ENCODE measurements at regions not wholly inside any gene's neighbourhood (a gene's known extent, or its start where the extent isn't known, plus 50 kb on each side); places are given as distances from the start of the nearest gene placed in this dataset.
A peak's percentile ranks its signal among the peaks of the same experiment; 100 is the strongest.
"Not testable (repeated sequence)": the region's sequence is repeated elsewhere in the genome, so short reads cannot be mapped to it uniquely, and the experiment has no call there.

DNA sequence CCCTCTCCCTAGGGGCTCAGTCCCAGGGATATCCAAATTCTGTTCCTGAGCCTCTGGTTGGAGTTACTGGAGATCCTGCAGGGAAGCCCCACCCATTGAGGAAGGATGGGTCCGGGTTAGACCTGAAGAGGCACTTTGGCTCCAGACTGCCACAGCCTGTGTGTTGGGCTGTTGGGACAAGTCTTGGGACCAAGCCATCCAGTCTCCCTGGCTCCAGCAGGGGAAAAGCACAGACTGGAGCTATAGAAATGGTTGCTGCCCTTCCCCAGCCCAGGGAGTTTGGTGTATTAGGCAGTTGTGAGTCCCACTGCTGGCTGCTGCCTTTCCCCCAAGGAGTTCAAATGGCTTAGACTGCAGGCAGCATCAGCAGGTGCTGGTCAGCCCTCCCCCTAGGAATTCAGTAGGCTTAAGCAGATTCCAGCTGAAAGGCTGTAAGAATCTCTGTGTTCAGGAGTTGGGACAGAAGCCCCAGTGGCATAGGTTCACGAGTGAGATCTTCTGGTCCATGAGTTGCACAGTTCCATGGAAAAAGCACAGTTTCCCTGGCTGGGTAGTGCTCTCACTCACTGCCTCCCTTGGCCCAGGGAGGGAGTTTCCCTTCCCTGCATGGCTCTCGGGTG is 344.0 kb upstream of the EPHA5 start:
- DNase-seq (ENCODE audit: low read depth in 4 of 4, low spot score in 3 of 4), result no peak

DNA sequence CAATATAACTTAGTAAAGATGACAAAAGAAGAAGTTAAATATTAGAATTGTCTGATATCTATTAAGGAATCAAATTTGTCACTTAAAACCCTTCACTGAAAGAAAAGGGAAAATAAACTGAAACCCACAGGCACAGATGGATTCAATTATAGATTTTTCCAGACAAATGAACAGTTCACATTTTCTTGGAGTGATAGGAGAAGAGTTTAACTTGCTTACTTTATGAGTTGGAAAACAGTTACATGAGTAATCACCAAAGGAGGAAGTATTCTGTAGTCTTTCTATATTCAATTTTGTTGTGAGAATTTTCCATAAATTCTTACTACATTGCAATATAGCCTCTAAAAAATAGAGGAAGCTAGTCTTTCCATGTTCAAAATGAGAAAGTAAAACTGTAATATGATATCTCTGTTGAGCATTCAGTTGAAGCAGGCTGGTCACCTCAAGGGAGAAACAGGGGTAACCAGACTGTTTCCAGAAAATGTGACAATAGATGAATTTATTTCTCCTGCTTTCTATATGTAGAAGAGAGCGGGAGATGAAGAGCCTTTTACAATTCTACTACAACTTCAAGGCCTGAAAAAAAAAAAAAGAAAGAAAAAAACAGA is 330.3 kb upstream of the EPHA5 start:
- no peak for DNase-seq (ENCODE audit: low read depth in 4 of 4, low spot score in 3 of 4)

DNA sequence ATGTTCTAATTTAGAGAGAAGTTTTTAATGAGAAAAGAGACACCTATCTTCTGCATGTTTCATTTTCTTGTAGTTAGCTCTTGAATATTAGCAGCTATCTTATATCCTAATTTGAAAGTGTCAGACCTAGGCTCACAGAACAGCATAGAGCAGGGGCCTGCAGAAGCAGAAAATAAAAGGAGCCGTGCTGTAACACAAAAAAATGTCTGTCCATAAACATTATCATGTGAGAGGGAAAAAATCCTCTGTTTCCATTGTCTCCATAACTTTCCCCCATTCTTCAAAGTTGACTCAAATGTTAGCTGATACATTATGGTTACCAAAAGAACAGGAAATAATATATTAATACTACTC is 329.2 kb upstream of the EPHA5 start:
- DNase-seq (ENCODE audit: low read depth in 4 of 4, low spot score in 3 of 4), result no peak

DNA sequence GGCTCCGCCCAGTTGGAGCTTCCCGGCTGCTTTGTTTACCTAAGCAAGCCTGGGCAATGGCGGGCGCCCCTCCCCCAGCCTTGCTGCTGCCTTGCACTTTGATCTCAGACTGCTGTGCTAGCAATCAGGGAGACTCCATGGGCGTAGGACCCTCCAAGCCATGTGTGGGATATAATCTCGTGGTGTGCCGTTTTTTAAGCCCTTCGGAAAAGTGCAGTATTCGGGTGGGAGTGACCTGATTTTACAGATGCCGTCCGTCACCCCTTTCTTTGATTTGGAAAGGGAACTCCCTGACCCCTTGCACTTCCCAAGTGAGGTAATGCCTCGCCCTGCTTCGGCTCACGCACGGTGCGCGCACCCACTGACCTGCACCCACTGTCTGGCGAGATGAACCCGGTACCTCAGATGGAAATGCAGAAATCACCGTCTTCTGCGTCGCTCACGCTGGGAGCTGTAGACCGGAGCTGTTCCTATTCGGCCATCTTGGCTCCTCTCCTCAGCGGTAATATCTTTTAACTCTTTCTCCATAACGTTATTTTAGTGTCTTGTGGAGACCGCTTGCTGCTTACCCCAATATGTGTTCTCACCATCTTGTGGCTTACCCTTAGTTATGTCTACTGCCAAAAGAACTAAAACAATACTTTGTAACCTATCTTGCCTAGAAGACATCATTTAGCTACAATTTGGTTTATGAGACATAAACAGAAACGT is 328.7 kb upstream of the EPHA5 start:
- DNase-seq (ENCODE audit: low read depth in 4 of 4, low spot score in 3 of 4), result not testable (repeated sequence)

DNA sequence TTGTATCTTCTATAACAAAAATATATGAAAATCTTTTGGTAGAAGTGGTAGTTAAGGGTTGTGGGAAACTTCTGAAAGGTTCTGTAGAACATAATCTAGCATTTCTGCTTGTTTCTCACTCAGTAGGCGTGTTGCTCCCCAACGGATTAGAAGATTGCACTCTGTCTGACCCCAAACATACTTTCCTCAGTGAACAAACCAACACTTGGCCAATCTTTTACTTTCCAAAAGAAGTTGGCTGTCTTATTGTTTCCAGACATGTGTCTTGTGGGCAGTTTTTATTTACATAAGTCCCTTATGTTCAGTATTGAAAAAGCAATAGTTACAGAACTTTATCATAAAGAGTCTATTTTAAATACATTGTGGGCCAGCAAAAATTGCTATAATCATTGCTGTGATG is 312.8 kb upstream of the EPHA5 start:
- DNase-seq (ENCODE audit: low read depth in 4 of 4, low spot score in 3 of 4), result no peak

DNA sequence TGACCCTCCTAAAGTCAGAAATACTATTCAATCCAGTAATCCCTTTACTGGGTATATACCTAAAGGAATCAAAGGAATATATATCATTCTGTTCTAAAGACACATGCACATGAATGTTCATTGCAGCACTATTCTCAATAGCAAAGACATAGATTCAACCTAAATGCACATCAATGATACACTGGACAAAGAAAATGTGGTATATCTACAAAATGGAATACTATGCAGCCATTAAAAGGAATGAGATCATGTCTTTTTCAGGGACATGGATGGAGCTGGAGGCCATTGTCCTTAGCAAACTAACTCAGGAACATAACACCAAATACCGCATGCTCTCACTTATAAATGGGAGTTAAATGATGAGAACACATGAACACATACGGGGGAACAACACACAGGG is 306.0 kb upstream of the EPHA5 start:
- no peak for DNase-seq (ENCODE audit: low read depth in 4 of 4, low spot score in 3 of 4)

DNA sequence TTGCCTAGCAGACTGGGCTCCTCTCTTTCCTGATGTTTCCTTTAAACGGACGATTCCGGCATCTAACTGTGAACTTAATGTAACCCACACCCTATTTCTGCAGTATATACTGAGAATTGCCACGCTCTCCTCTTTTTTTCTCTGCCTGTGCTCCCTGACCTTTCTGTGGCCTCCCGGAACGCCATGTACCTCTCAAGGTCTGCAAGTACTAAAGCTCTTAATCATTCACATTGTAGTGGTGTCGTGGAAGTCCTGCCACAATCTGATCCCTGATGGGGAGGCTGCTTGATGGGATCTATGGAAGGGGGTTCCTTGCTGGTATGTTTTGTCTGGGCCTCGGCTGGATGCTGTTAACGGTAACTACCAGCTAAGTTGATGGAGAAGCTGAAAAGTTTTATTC is 302.9 kb upstream of the EPHA5 start:
- no peak for DNase-seq (ENCODE audit: low read depth in 4 of 4, low spot score in 3 of 4)

DNA sequence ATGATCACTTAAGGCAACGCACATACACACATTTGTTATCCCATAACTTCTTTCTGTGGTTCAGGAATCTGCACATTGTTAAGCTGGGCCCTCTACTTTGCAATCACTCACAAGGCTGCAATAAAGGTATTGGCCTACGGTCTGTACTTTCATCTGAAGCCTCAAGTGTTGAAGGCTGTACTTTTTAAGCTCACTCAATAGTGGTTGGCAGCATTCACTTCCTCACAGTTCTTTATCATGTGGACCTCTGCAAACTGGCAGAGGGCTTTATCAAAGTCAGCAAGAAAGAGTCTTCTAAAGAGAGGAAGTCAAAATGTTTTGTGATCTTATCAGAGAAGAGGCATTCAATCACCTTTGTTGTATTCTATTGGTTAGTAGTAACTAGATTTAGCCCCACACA is 301.4 kb upstream of the EPHA5 start:
- no peak for DNase-seq (ENCODE audit: low read depth in 4 of 4, low spot score in 3 of 4)

DNA sequence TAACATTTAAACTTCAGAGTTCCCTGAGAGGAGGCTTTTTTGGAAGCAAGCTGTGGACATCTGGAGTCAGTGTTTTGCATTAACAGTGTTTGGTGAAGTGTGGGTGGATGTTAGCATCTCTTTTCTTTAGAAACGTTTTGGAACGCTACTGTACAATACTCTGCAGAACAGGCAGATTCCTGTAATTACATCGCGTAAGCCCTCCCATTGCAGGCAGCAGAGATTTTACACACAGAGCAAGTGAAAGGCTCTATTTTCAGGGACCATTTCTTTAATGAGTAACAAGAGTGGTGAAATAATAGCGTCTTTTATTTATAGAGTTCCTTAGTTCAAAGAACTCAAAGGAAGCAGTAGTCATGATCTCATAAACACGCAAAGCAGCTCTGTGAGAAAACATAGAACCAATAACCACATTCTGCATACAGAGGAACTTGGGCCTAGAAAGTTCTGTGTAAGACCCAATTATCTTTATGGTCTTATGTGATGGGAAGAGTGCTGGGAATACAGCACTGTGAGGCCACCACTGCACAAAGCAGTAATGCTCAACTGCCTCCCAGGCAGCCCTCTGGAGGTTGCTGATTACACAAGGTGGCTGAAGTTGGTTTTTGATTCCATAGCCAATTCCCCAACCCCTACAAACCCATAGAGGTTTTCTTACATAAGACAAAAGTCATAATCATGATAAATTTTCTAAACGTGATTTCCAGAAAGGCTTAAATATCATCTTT is 298.7 kb upstream of the EPHA5 start:
- DNase-seq (ENCODE audit: low read depth in 4 of 4, low spot score in 3 of 4), result no peak

DNA sequence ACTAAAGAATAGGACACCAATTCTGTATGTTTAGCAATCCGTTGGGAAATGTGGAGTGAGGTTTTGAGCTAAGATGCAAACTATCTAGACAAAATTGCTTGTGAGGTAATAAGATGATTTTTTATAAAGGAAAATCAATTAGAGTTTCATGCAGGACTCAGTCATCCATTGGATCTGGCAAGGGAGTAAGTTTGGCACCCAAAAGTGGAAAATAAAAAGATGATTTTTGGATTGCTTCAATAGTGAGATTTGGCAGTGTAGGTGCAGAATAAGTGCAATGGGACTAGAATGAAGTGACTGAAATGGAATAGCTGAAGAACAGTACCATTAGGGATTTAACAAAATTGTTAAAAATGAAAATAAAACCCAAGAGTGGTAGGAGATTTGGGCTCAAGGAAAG is 290.5 kb upstream of the EPHA5 start:
- DNase-seq (ENCODE audit: low read depth in 4 of 4, low spot score in 3 of 4), result no peak

DNA sequence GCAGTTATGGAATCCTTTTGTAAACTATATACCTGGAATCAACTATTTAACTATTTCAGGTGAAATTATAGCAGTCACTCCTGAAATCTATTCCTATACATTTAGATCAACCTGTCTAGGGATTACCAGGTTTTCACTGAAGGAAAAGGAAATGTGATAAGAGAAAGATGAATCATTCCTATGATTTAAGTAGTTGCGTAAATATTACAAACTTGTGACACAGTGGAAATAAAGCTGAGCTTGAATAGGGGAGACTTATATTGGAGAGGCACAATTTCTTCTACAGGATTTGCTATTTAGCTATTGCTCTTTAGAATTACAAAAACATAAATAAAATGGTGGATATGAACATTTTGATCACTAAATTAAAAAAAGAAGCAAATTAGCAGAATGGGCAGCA is 284.1 kb upstream of the EPHA5 start:
- no peak for DNase-seq (ENCODE audit: low read depth in 4 of 4, low spot score in 3 of 4)

DNA sequence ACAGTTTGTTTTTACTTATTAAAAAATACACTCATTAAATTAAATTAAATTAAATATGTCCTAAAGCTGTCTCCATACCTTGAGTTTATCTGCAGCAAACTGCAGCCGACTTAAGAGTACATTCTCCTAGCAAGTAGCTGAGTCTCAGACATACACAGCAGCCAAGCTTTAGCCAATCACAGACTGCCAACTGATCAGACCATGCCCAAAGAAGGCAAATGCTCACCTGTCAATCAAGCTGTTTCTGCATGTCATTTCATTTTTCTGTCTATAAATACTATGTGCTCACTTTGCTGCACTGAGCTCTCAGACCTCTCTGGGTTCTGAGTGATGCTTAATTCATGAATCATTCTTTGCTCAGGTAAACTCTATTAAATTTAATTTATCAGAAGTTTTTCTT is 280.9 kb upstream of the EPHA5 start:
- DNase-seq (ENCODE audit: low read depth in 4 of 4, low spot score in 3 of 4), result no peak

DNA sequence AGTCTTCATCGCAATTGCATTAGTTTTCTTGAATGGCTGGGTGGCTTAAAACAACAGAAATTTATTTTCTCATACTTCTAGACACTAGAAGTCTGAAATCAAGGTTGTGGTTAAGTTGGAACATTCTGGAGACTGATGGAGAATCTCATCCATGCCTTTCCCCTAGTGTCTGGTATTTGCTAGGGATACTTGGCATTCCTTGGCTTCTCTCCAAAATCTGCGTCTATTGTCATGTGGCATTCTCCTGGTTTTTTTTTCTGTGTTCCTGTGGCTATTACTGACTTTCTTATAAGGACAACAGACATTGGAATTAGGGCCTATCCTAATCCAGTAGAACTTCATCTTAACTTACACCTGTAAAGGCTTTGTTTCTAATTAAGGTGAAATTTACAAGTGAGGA is 272.8 kb upstream of the EPHA5 start:
- peak in 1 of 4 donors; percentile 14 for DNase-seq (ENCODE audit: low read depth in 4 of 4, low spot score in 3 of 4)

DNA sequence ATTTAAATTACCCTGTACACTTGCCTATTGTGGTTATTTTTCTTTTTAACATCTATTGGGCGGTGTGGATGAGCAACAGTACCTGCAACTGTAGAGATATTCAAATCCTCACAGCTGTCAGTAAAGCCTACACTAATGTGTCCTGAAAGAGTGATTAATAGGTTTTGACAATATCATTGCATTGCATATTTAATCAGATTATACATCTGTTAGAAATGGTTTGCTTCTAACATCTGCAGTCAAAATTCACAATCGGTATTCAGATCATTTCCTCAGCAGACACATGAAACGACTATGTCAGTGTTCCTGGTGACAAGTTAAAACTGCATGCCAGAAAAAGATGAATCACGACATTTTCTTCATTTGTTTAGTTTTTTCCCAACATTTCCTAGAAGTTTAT is 254.6 kb upstream of the EPHA5 start:
- no peak for DNase-seq (ENCODE audit: low read depth in 4 of 4, low spot score in 3 of 4)

DNA sequence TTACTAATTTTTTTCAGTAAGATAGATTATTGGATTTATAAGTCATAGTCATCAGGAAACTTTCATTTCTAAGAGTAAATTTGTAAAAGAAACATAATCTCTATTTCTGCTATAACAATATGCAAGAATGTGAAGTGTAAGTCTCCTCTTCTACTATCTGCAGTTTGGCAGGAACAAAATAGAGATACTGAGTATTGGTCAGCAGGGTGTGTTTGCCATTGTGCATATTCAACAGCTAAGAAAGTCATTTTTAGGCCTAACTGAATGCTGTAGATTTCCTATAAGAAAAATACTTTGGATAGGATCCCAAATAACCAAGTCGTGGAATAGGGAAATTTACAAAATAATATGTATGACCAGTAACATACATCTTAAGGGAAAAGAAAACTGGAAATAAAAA is 253.3 kb upstream of the EPHA5 start:
- no peak for DNase-seq (ENCODE audit: low read depth in 4 of 4, low spot score in 3 of 4)

DNA sequence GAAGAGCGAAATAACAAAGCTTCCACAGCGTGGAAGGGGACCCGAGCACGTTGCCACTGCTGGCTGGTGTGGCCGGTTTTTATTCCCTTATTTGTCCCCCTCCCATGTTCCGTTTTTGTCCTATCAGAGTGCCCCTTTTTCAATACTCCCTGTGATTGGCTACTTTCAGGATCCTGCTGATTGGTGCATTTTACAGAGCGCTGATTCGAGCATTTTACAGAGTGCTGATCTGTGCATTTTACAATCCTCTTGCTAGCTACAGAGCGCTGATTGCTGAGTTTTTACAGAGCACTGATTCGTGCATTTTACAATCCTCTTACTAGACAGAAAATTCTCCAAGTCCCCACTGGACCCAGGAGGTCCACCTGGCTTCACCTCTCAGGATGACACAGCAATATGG is 250.9 kb upstream of the EPHA5 start:
- no peak for DNase-seq (ENCODE audit: low read depth in 4 of 4, low spot score in 3 of 4)

DNA sequence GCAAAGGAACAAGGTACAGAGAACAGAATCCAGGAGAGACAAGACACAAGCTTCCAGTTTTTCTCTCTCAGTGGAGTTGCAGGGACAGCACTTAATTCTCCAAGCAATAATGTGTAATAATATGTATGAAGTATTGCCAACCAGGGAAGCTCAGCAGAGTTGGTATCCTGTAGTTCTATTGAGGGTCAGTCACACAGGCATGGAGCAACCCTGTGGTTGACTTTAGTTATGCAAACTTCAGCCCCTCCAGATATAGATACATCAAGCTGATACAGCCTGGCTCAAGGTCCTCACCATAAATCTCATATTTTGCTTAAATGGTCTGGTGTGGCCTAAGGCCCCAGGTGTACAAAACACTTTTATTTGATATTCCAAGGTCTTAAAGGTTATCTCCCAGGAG is 248.6 kb upstream of the EPHA5 start:
- no peak for DNase-seq (ENCODE audit: low read depth in 4 of 4, low spot score in 3 of 4)

DNA sequence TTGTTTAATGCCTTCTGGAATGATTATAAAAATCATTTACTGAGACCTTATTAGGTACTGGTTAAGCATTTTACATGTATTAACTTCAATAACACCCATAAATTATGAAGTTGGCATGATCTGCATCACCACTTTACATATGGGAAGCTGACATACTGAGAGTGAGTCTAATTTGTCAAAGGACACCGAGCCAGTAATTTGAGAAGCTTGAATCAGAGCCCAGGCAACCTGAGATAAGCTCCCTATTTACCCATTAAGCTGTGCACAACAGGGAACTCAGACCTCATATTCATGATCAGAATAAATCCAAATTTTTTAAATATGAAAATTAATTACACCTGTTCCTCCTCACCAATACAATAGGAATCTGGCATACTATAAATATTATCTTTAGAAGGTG is 247.9 kb upstream of the EPHA5 start:
- DNase-seq (ENCODE audit: low read depth in 4 of 4, low spot score in 3 of 4), result no peak

DNA sequence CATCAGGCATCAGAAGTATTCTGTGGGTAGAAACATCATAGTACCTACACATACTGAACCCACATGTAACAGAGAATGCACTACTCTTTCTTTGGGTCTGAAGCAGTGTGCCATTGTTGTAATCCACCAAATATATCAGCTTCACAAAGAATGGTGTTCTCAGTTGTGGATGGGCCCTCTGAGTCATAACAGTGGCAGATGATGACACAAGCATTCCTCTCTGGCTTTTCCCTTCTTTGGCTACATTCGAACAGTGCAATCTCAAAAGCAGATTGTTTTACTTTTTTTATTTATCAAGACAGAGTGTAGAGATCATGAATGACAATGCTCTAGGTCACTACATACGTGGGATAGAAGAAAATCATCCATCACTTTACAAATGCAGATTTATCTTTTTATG is 247.2 kb upstream of the EPHA5 start:
- no peak for DNase-seq (ENCODE audit: low read depth in 4 of 4, low spot score in 3 of 4)

DNA sequence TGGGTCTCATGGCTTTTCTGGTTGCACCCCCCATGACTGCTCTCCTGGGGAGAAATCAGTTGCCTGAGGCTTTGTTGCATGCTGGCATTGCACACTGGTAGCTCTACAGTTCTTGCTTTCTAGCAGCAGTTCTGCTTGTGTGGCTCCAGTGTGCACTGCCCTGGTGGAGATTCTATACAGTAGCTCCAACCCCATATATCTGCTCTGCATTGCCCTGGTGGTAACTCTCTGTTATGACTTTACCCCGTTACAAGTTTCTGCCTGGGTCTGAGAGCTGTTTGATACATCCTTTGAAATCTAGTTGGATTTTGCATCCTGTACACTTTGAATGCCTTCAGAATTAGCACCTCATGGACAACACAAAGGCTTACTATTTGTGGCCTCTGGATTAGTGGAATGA is 241.4 kb upstream of the EPHA5 start:
- DNase-seq (ENCODE audit: low read depth in 4 of 4, low spot score in 3 of 4), result no peak

DNA sequence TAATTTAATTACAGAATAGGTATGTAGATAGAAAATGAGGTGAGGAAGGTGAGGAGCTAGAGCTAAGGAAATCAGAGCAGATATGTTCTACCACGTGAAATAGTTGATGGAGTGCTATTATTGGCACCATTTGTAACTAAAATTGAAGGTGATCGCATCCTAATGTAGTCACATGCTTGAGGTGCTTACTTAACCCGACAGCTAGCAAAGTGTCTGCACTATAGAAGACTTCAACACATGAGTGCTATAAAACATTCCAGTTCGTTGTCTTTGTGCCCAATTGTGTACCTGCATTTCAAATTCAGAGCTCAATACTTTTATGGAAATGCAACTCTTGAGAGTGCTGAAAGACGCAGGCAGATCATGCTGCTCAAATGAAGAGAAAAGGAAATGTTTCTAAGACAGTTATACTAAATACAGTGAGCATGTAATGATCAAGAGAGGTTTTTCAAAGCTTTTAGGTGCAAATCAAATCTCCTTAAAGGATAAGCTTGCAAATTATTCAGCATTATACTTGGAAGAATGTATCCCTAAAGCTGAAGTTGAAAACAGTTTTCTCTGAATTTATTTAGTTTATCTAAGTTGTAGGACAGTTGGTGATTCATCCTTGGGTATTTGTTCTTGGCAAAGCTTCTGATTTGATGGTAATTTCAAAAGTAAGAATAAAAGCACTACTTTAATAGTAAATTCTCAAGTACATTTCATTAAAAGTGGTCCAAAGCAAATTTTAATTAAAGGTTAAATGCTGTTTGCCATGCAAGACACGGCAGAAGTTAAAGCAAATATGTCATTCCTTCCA is 223.9 kb upstream of the EPHA5 start:
- no peak for DNase-seq (ENCODE audit: low read depth in 4 of 4, low spot score in 3 of 4)

All from right renal pelvis (tissue), 4 donors.